Activated B cell treated with CpG ODN at 0.5 μM for 24 hours (primary cell): ENCODE measurements at regions not wholly inside any gene's neighbourhood (a gene's known extent, or its start where the extent isn't known, plus 50 kb on each side); places are given as distances from the start of the nearest gene placed in this dataset.
A peak's percentile ranks its signal among the peaks of the same experiment; 100 is the strongest.

Experiments
- ATAC-seq: fragments of 200-7000 bp; cut with Tn5 transposase; one replicate; pipeline ENCODE4 v1.10.0; 2021; ENCODE audit warnings: low read depth, mild to moderate bottlenecking, moderate library complexity
- CTCF ChIA-PET: fragments of 350-600 bp; sonication (Branson Sonifier 250); formaldehyde crosslinking; loops from one replicate; lab custom pipeline; 2021; ENCODE audit warnings: antibody characterized with exemption; lab: Charles Lee
- POLR2A ChIA-PET: fragments of 350-600 bp; sonication (Branson Sonifier 250); formaldehyde crosslinking; loops from one replicate; lab custom pipeline; 2021; ENCODE audit warnings: antibody characterized with exemption; lab: Charles Lee
- DNase-seq: peaks from one replicate; pipeline ENCODE4 v3.0.0; 2022
- H3K27ac Mint-ChIP-seq: one replicate; pipeline ENCODE4 v1.8.0; 2020; ENCODE audit warnings: mixed read lengths
- H3K27me3 Mint-ChIP-seq: one replicate; pipeline ENCODE4 v1.8.0; 2021; ENCODE audit warnings: mixed read lengths
- H3K36me3 Mint-ChIP-seq: one replicate; pipeline ENCODE4 v1.8.0; 2021; ENCODE audit warnings: low read depth, mixed read lengths
- H3K4me1 Mint-ChIP-seq: one replicate; pipeline ENCODE4 v1.8.0; 2021; ENCODE audit warnings: mixed read lengths
- H3K4me3 Mint-ChIP-seq: one replicate; pipeline ENCODE4 v1.8.0; 2020; ENCODE audit warnings: mild to moderate bottlenecking, mixed read lengths
- H3K9me3 Mint-ChIP-seq: one replicate; pipeline ENCODE4 v1.8.0; 2020; ENCODE audit warnings: mixed read lengths
- CTCF ChIP-seq: fragments of 200-600 bp; IDR thresholded peaks from one replicate; pipeline ENCODE4 v1.8.0; 2022; ENCODE audit warnings: antibody characterized with exemption, mild to moderate bottlenecking
- intact Hi-C: fragments of 100-400 bp; cut with micrococcal nuclease; formaldehyde crosslinking; loops from one replicate; pipeline ENCODE4 v1.15.1; 2024

GRCh38 chr12:46917821-46918220 lies 92.0 kb upstream of the SLC38A4 start:
- ChIA-PET CTCF (no interaction called here), POLR2A (no interaction called here)
- DNase-seq (no peak), ATAC-seq (no peak)
- Mint-ChIP-seq H3K4me3 (no peak overlapping the region), H3K9me3 (no peaks in the 10 kb centered on the region), H3K27ac (no peak overlapping the region), H3K27me3 (peaks cover 3% of the 10 kb centered on the region), H3K4me1 (peaks cover 5% of the 10 kb centered on the region), H3K36me3 (no peaks in the 10 kb centered on the region)
- no peak for TF ChIP-seq CTCF
- intact Hi-C loops, result no loop called here

- ATAC-seq (no peak), DNase-seq (no peak)
- TF ChIP-seq CTCF, result no peak
- no peaks in the 10 kb centered on the region for H3K9me3 Mint-ChIP-seq
- intact Hi-C loops, result no loop called here
- ChIA-PET POLR2A (no interaction called here), CTCF (no interaction called here)
- no peak overlapping the region for H3K4me3 Mint-ChIP-seq
- H3K27ac Mint-ChIP-seq, result no peak overlapping the region
- peaks cover 5% of the 10 kb centered on the region for H3K4me1 Mint-ChIP-seq
- peaks cover 3% of the 10 kb centered on the region for H3K27me3 Mint-ChIP-seq
- no peaks in the 10 kb centered on the region for H3K36me3 Mint-ChIP-seq
Measured at GRCh38 chr12:46918631-46919030, 92.8 kb upstream of the SLC38A4 start.

GRCh38 chr12:46919666-46920400 lies 94.0 kb upstream of the SLC38A4 start:
- CTCF ChIA-PET, result no interaction called here
- POLR2A ChIA-PET, result no interaction called here
- no peak overlapping the region for H3K4me3 Mint-ChIP-seq
- peaks cover 5% of the 10 kb centered on the region for H3K4me1 Mint-ChIP-seq
- peaks cover 5% of the 10 kb centered on the region for H3K27me3 Mint-ChIP-seq
- intact Hi-C loops, result no loop called here
- H3K36me3 Mint-ChIP-seq, result no peaks in the 10 kb centered on the region
- ATAC-seq (no peak), DNase-seq (no peak)
- no peak overlapping the region for H3K27ac Mint-ChIP-seq
- TF ChIP-seq CTCF, result no peak
- no peaks in the 10 kb centered on the region for H3K9me3 Mint-ChIP-seq

- DNase-seq (no peak), ATAC-seq (peak; percentile 47)
- Mint-ChIP-seq H3K27me3 (peaks cover 8% of the 10 kb centered on the region), H3K27ac (no peak overlapping the region), H3K4me3 (no peak overlapping the region), H3K4me1 (peaks cover 5% of the 10 kb centered on the region), H3K9me3 (no peaks in the 10 kb centered on the region), H3K36me3 (no peaks in the 10 kb centered on the region)
- intact Hi-C loops, result no loop called here
- POLR2A ChIA-PET, result no interaction called here
- CTCF ChIA-PET, result no interaction called here
- no peak for TF ChIP-seq CTCF
Measured at GRCh38 chr12:46920499-46920898, 94.7 kb upstream of the SLC38A4 start.

- Mint-ChIP-seq H3K36me3 (no peaks in the 10 kb centered on the region), H3K4me3 (no peak overlapping the region), H3K9me3 (no peaks in the 10 kb centered on the region), H3K4me1 (peaks cover 5% of the 10 kb centered on the region), H3K27me3 (peaks cover 14% of the 10 kb centered on the region), H3K27ac (no peak overlapping the region)
- no peak for TF ChIP-seq CTCF
- intact Hi-C loops, result no loop called here
- no peak for DNase-seq
- ChIA-PET POLR2A (no interaction called here), CTCF (no interaction called here)
- no peak for ATAC-seq
Measured at GRCh38 chr12:46921048-46921763, 95.4 kb upstream of the SLC38A4 start.
